ENCODE measurements at regions not wholly inside any gene's neighbourhood (a gene's known extent, or its start where the extent isn't known, plus 50 kb on each side); places are given as distances from the start of the nearest gene placed in this dataset.
"Not testable (repeated sequence)": the region's sequence is repeated elsewhere in the genome, so short reads cannot be mapped to it uniquely, and the experiment has no call there.

- Mint-ChIP-seq H3K27me3 (ENCODE audit: insufficient read depth, unreplicated experiment) (no peaks in the 10 kb centered on the region), H3K9me3 (ENCODE audit: unreplicated experiment) (no peaks in the 10 kb centered on the region), H3K4me3 (ENCODE audit: unreplicated experiment) (no peak overlapping the region), H3K4me1 (ENCODE audit: insufficient read depth, unreplicated experiment) (no peaks in the 10 kb centered on the region), H3K27ac (ENCODE audit: low read depth, unreplicated experiment) (no peak overlapping the region), H3K36me3 (ENCODE audit: insufficient read depth, unreplicated experiment) (no peaks in the 10 kb centered on the region)
- no TSS peak for BruUV-seq (replicated peaks)
- intact Hi-C loops (cut with micrococcal nuclease), result no loop called here
- CTCF ChIA-PET, result no interaction called here
- DNase-seq (ENCODE audit: unreplicated experiment), result peak; percentile 2
- POLR2A ChIA-PET, result interaction anchor here (0.6 kb wide), 1 partner anchor 11 kb away, joined by 3 read pairs; no protein-coding TSS in a partner anchor
- TF ChIP-seq, protein P1, sequence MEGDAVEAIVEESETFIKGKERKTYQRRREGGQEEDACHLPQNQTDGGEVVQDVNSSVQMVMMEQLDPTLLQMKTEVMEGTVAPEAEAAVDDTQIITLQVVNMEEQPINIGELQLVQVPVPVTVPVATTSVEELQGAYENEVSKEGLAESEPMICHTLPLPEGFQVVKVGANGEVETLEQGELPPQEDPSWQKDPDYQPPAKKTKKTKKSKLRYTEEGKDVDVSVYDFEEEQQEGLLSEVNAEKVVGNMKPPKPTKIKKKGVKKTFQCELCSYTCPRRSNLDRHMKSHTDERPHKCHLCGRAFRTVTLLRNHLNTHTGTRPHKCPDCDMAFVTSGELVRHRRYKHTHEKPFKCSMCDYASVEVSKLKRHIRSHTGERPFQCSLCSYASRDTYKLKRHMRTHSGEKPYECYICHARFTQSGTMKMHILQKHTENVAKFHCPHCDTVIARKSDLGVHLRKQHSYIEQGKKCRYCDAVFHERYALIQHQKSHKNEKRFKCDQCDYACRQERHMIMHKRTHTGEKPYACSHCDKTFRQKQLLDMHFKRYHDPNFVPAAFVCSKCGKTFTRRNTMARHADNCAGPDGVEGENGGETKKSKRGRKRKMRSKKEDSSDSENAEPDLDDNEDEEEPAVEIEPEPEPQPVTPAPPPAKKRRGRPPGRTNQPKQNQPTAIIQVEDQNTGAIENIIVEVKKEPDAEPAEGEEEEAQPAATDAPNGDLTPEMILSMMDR (IDR thresholded peaks at IDR 0.05; ENCODE audit: unreplicated experiment), result no peak
Observed at GRCh38 chr5:118405650-118406061, 582.7 kb downstream of the DTWD2 start.

GRCh38 chr5:118397236-118397635 is 591.1 kb downstream of the DTWD2 start:
- BruUV-seq (replicated peaks), result no TSS peak
- Mint-ChIP-seq H3K4me3 (ENCODE audit: unreplicated experiment) (no peak overlapping the region), H3K9me3 (ENCODE audit: unreplicated experiment) (no peaks in the 10 kb centered on the region), H3K27ac (ENCODE audit: low read depth, unreplicated experiment) (no peak overlapping the region), H3K27me3 (ENCODE audit: insufficient read depth, unreplicated experiment) (no peaks in the 10 kb centered on the region), H3K4me1 (ENCODE audit: insufficient read depth, unreplicated experiment) (no peaks in the 10 kb centered on the region), H3K36me3 (ENCODE audit: insufficient read depth, unreplicated experiment) (no peaks in the 10 kb centered on the region)
- CTCF ChIA-PET, result interaction anchor here (0.6 kb wide), 2 partner anchors 84 to 219 kb away, joined by 3 read pairs; no protein-coding TSS in a partner anchor
- TF ChIP-seq, protein P1 (IDR thresholded peaks at IDR 0.05; ENCODE audit: unreplicated experiment), result no peak
- DNase-seq (ENCODE audit: unreplicated experiment), result peak; percentile 17
- intact Hi-C loops (cut with micrococcal nuclease), result no loop called here
- POLR2A ChIA-PET, result no interaction called here

- no peak for DNase-seq (ENCODE audit: unreplicated experiment)
- intact Hi-C loops (cut with micrococcal nuclease), result no loop called here
- BruUV-seq (replicated peaks), result no TSS peak
Observed at GRCh38 chr5:118392491-118392890, 595.9 kb downstream of the DTWD2 start.

GRCh38 chr5:118382931-118383330 is 605.4 kb downstream of the DTWD2 start:
- BruUV-seq (replicated peaks); CTCF ChIA-PET; intact Hi-C loops (cut with micrococcal nuclease); H3K4me3 Mint-ChIP-seq (ENCODE audit: unreplicated experiment); DNase-seq (ENCODE audit: unreplicated experiment); H3K36me3 Mint-ChIP-seq (ENCODE audit: insufficient read depth, unreplicated experiment); H3K27me3 Mint-ChIP-seq (ENCODE audit: insufficient read depth, unreplicated experiment); H3K27ac Mint-ChIP-seq (ENCODE audit: low read depth, unreplicated experiment); POLR2A ChIA-PET; H3K4me1 Mint-ChIP-seq (ENCODE audit: insufficient read depth, unreplicated experiment): not testable (repeated sequence)
- H3K9me3 Mint-ChIP-seq (ENCODE audit: unreplicated experiment), result peaks cover 14% of the 10 kb centered on the region

More at GRCh38 chr5:118392491-118392890, 595.9 kb downstream of the DTWD2 start:
- TF ChIP-seq, protein P1 (IDR thresholded peaks at IDR 0.05; ENCODE audit: unreplicated experiment), result no peak
- no peaks in the 10 kb centered on the region for H3K36me3 Mint-ChIP-seq (ENCODE audit: insufficient read depth, unreplicated experiment)
- H3K4me1 Mint-ChIP-seq (ENCODE audit: insufficient read depth, unreplicated experiment), result no peaks in the 10 kb centered on the region
- H3K27ac Mint-ChIP-seq (ENCODE audit: low read depth, unreplicated experiment), result no peak overlapping the region
- no peaks in the 10 kb centered on the region for H3K9me3 Mint-ChIP-seq (ENCODE audit: unreplicated experiment)
- POLR2A ChIA-PET, result no interaction called here
- CTCF ChIA-PET, result interaction anchor here (0.7 kb wide), 1 partner anchor 79 kb away, joined by 3 read pairs; no protein-coding TSS in a partner anchor
- no peaks in the 10 kb centered on the region for H3K27me3 Mint-ChIP-seq (ENCODE audit: insufficient read depth, unreplicated experiment)
- no peak overlapping the region for H3K4me3 Mint-ChIP-seq (ENCODE audit: unreplicated experiment)

- BruUV-seq (replicated peaks), result no TSS peak
Observed at GRCh38 chr5:118379470-118379869, 608.9 kb downstream of the DTWD2 start.

More at GRCh38 chr5:118379470-118379869, 608.9 kb downstream of the DTWD2 start:
- Mint-ChIP-seq H3K4me1 (ENCODE audit: insufficient read depth, unreplicated experiment) (no peaks in the 10 kb centered on the region), H3K4me3 (ENCODE audit: unreplicated experiment) (no peak overlapping the region), H3K27me3 (ENCODE audit: insufficient read depth, unreplicated experiment) (no peaks in the 10 kb centered on the region), H3K27ac (ENCODE audit: low read depth, unreplicated experiment) (no peak overlapping the region), H3K9me3 (ENCODE audit: unreplicated experiment) (peaks cover 7% of the 10 kb centered on the region), H3K36me3 (ENCODE audit: insufficient read depth, unreplicated experiment) (no peaks in the 10 kb centered on the region)
- POLR2A ChIA-PET, result no interaction called here
- CTCF ChIA-PET, result interaction anchor here (0.6 to 1.5 kb wide), 2 partner anchors 231 to 518 kb away, joined by 4 to 7 read pairs; no protein-coding TSS in a partner anchor
- peak; percentile 5 for DNase-seq (ENCODE audit: unreplicated experiment)
- intact Hi-C loops (cut with micrococcal nuclease), result no loop called here
- TF ChIP-seq, protein P1 (IDR thresholded peaks at IDR 0.05; ENCODE audit: unreplicated experiment), result no peak
